ENCODE measurements at regions not wholly inside any gene's neighbourhood (a gene's known extent, or its start where the extent isn't known, plus 50 kb on each side); places are given as distances from the start of the nearest gene placed in this dataset.

DNA sequence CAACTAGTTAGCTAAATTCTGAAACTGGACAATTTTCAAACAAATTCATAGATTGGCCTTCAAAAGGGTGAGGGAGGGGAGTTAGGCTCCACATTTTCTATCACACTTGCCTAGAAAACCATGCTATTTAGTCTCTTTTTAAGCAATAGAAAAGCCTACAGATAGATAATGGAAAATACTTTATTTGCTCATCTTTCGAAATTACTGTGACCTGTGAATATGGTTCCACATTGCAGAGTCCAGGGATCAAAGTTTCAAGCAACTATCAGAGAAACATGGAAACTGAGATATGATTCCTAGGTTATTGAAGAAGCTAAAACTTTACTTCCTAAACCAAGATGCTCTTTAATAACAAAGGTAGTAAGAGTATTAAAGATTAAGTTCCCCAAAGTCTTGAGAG is 176.6 kb upstream of the NECTIN3 start:
- DNase-seq (ENCODE audit: extremely low spot score) = no peak
- POLR2A ChIA-PET = interaction anchor here (0.6 kb wide), 1 partner anchor 185 kb away, joined by 3 read pairs; no protein-coding TSS in a partner anchor
- TF ChIP-seq TARDBP (IDR thresholded peaks at IDR 0.05) (no peak), L3MBTL2 (conservative IDR thresholded peaks at IDR 0.05) (no peak), FOXA1 (IDR thresholded peaks at IDR 0.05) (no peak), ZNF384 (IDR thresholded peaks at IDR 0.05) (no peak), HDGF (IDR thresholded peaks at IDR 0.05; ENCODE audit: borderline replicate concordance) (no peak), FOXM1 (IDR thresholded peaks at IDR 0.05; ENCODE audit: borderline replicate concordance) (no peak), NFRKB (IDR thresholded peaks at IDR 0.05) (no peak), FOXK2 (IDR thresholded peaks at IDR 0.05) (no peak), BHLHE40 (IDR thresholded peaks at IDR 0.05; ENCODE audit: borderline replicate concordance) (no peak), ELF4 (IDR thresholded peaks at IDR 0.05) (no peak), LEF1 (IDR thresholded peaks at IDR 0.05; ENCODE audit: borderline replicate concordance) (no peak)
- TF ChIP-seq, protein P1, sequence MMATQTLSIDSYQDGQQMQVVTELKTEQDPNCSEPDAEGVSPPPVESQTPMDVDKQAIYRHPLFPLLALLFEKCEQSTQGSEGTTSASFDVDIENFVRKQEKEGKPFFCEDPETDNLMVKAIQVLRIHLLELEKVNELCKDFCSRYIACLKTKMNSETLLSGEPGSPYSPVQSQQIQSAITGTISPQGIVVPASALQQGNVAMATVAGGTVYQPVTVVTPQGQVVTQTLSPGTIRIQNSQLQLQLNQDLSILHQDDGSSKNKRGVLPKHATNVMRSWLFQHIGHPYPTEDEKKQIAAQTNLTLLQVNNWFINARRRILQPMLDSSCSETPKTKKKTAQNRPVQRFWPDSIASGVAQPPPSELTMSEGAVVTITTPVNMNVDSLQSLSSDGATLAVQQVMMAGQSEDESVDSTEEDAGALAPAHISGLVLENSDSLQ (IDR thresholded peaks at IDR 0.05) = no peak
- CTCF ChIA-PET = no interaction called here

DNA sequence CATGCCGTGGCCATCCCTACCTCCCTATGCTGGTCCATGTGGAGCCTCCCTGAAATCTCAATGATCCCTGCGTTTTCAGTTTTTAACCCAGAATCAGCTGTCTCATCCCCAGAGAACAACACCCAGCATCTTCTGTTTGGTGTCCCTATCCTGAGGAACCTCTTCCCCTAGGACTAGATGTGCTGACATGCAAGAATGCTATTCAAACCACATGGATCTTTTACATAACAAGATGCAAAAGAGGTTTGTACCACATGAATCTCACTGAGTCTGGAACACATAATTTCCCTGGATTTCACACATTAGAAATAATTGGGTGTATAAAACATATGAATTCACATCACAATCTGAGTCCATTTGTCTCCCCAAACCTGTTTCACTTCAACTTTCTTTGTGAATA is 174.6 kb upstream of the NECTIN3 start:
- ChIA-PET CTCF (no interaction called here), POLR2A (no interaction called here)
- no peak for DNase-seq (ENCODE audit: extremely low spot score)
- TF ChIP-seq ARNT (IDR thresholded peaks at IDR 0.05) = no peak
- no peak for TF ChIP-seq SP1 (IDR thresholded peaks at IDR 0.05)
- no peak for TF ChIP-seq SUZ12 (IDR thresholded peaks at IDR 0.05)
- TF ChIP-seq HDGF (IDR thresholded peaks at IDR 0.05; ENCODE audit: borderline replicate concordance) = no peak
- TF ChIP-seq BHLHE40 (IDR thresholded peaks at IDR 0.05; ENCODE audit: borderline replicate concordance) = no peak
- TF ChIP-seq L3MBTL2 (conservative IDR thresholded peaks at IDR 0.05) = no peak
- no peak for TF ChIP-seq CTBP1 (IDR thresholded peaks at IDR 0.05; ENCODE audit: borderline replicate concordance)
- TF ChIP-seq ZNF384 (IDR thresholded peaks at IDR 0.05) = no peak

DNA sequence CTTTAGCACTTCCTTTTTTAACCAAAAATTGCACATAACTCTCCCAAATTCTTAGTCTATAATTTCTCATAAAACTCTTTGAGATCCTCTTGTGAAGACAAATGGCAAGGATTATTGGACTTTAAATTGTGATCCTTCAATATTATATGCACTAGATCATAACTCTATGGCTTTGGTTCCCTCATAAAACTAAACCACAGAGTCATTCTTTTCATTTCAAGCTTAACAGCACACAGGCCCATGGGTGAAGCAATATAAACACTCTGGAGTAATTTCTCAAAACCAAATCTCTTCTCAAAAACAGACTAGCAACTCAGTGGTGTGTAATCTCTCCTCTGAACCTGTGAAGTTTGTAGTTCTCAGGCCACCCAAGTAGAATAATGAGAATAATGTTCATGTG is 171.0 kb upstream of the NECTIN3 start:
- ChIA-PET CTCF (no interaction called here), POLR2A (no interaction called here)
- TF ChIP-seq ELF4 (IDR thresholded peaks at IDR 0.05) = no peak
- TF ChIP-seq FOXA1 (IDR thresholded peaks at IDR 0.05) = no peak
- TF ChIP-seq NFRKB (IDR thresholded peaks at IDR 0.05) = no peak
- no peak for TF ChIP-seq FOXM1 (IDR thresholded peaks at IDR 0.05; ENCODE audit: borderline replicate concordance)
- no peak for TF ChIP-seq HDGF (IDR thresholded peaks at IDR 0.05; ENCODE audit: borderline replicate concordance)
- no peak for TF ChIP-seq SP1 (IDR thresholded peaks at IDR 0.05)
- TF ChIP-seq TARDBP (IDR thresholded peaks at IDR 0.05) = no peak
- no peak for TF ChIP-seq CTBP1 (IDR thresholded peaks at IDR 0.05; ENCODE audit: borderline replicate concordance)
- DNase-seq (ENCODE audit: extremely low spot score) = no peak

DNA sequence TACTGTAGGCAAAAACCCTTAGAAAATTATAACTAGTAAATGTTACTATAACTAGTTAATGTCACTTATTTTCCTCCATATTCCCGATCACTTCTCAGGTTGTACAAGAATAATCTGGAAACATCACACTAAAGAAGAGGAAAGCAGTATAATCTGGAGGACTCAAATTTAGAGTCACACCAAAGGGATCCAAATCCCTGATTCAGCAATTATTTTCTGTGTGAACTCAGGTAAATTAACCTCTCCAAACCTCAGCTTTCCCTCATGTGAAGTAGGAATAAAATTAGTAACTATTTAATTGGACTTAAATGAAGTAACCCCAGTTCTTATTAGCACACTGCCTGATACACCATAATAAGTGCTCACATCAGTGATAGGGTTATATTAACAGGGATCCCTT is 170.1 kb upstream of the NECTIN3 start:
- ChIA-PET CTCF (no interaction called here), POLR2A (no interaction called here)
- TF ChIP-seq HDGF (IDR thresholded peaks at IDR 0.05; ENCODE audit: borderline replicate concordance) (no peak), L3MBTL2 (conservative IDR thresholded peaks at IDR 0.05) (no peak), NFRKB (IDR thresholded peaks at IDR 0.05) (no peak)
- DNase-seq (ENCODE audit: extremely low spot score) = no peak

DNA sequence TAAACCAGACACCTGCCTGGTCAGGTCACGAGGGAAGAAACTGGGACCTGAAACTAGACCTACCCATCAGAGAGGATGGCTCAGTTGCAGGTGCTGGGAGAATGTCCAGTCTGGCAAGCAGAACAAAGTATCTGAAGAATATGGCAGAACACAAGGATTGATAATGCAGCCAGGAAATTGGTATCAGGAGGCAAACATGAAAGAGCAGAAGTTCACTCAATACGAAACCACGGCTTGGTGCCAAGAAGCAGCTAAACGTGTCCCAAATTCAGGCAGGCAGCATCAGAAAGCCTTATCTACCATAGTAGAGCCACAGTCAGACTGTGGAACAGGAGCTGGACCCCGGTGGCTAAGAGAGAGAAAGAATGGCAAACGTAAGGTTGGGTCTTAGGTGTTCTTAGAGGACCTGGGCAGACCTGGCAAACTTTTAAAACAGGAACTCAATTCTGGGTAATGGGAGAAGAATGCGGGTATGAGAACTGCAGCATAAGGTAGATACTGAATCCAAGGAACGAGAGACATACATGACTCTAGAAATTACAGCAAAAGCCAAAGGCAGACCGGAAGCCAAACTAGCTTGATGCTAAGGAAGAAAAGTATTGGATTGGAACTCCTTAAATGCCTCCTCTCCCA is 169.0 kb upstream of the NECTIN3 start:
- TF ChIP-seq FOXM1 (IDR thresholded peaks at IDR 0.05; ENCODE audit: borderline replicate concordance) = no peak
- TF ChIP-seq, protein P1 (IDR thresholded peaks at IDR 0.05) = no peak
- no peak for TF ChIP-seq SUZ12 (IDR thresholded peaks at IDR 0.05)
- no peak for TF ChIP-seq LEF1 (IDR thresholded peaks at IDR 0.05; ENCODE audit: borderline replicate concordance)
- ChIA-PET POLR2A (no interaction called here), CTCF (no interaction called here)
- no peak for DNase-seq (ENCODE audit: extremely low spot score)

DNA sequence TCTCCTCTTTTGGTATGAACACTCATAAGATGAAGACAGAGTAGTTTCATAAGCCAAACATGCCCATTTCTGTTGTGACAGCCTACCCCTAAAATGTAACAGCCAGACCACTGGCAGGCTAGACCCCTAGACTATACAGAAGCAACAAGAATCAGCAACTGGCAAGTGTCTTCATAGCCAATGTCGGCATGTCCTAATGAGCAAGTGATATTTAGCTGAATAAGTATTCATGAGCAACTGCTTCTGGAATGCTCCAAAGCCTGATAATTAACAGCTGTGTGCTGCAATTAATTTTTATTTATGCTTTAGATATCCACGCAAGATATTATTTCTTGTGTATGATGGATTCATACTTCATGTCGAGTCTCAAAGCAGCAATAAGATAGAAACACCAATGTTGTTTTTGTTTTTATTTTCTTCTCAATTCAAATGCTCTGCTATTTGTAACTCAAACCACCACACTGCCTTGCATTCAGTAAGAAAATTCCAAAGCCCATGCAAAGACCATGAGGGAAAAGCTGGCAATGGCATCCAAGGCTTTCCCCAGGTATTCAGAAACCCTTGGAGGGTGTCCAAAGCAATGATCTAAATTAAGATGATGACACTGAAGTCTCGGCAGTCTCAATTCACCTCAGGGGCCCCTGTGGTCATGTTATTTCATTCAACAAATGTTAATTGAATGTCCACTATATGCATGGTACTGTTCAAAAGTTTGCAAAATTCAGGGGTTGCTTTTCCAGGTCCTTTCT is 167.7 kb upstream of the NECTIN3 start:
- no peak for DNase-seq (ENCODE audit: extremely low spot score)
- TF ChIP-seq SP1 (IDR thresholded peaks at IDR 0.05) (no peak), CTBP1 (IDR thresholded peaks at IDR 0.05; ENCODE audit: borderline replicate concordance) (no peak), SUZ12 (IDR thresholded peaks at IDR 0.05) (no peak), TARDBP (IDR thresholded peaks at IDR 0.05) (no peak), HDGF (IDR thresholded peaks at IDR 0.05; ENCODE audit: borderline replicate concordance) (no peak), L3MBTL2 (conservative IDR thresholded peaks at IDR 0.05) (no peak), FOXA1 (IDR thresholded peaks at IDR 0.05) (no peak), NFRKB (IDR thresholded peaks at IDR 0.05) (no peak), FOXK2 (IDR thresholded peaks at IDR 0.05) (no peak), LEF1 (IDR thresholded peaks at IDR 0.05; ENCODE audit: borderline replicate concordance) (no peak), FOXM1 (IDR thresholded peaks at IDR 0.05; ENCODE audit: borderline replicate concordance) (no peak), ZNF384 (IDR thresholded peaks at IDR 0.05) (no peak)
- TF ChIP-seq, protein P1 (IDR thresholded peaks at IDR 0.05) = no peak
- CTCF ChIA-PET = no interaction called here
- POLR2A ChIA-PET = no interaction called here

All from HEK293T (cell line).